ENCODE measurements at regions not wholly inside any gene's neighbourhood (a gene's known extent, or its start where the extent isn't known, plus 50 kb on each side); places are given as distances from the start of the nearest gene placed in this dataset.

- Histone ChIP-seq H3K27ac (no peak overlapping the region), H4K20me1 (ENCODE audit: insufficient read depth) (no peaks in the 10 kb centered on the region), H3K9me2 (ENCODE audit: insufficient read depth) (no peaks in the 10 kb centered on the region), H3K4me3 (no peak overlapping the region), H3K4me2 (no peak overlapping the region), H3K9me3 (ENCODE audit: insufficient read depth, low read depth) (no peaks in the 10 kb centered on the region), H3K36me3 (ENCODE audit: low read depth) (no peaks in the 10 kb centered on the region), H3K27me3 (ENCODE audit: insufficient read depth, low read depth) (no peaks in the 10 kb centered on the region), H2AFZ (no peak overlapping the region), H3K4me1 (replicated peaks; ENCODE audit: insufficient read depth) (no peaks in the 10 kb centered on the region), H3K79me2 (ENCODE audit: low read depth) (no peaks in the 10 kb centered on the region), H3F3A (ENCODE audit: insufficient read depth, low read depth) (no peaks in the 10 kb centered on the region)
- POLR2A ChIA-PET (ENCODE audit: unreplicated experiment), result no interaction called here
- no TSS peak for BruUV-seq (replicated peaks)
- TF ChIP-seq, protein P1, sequence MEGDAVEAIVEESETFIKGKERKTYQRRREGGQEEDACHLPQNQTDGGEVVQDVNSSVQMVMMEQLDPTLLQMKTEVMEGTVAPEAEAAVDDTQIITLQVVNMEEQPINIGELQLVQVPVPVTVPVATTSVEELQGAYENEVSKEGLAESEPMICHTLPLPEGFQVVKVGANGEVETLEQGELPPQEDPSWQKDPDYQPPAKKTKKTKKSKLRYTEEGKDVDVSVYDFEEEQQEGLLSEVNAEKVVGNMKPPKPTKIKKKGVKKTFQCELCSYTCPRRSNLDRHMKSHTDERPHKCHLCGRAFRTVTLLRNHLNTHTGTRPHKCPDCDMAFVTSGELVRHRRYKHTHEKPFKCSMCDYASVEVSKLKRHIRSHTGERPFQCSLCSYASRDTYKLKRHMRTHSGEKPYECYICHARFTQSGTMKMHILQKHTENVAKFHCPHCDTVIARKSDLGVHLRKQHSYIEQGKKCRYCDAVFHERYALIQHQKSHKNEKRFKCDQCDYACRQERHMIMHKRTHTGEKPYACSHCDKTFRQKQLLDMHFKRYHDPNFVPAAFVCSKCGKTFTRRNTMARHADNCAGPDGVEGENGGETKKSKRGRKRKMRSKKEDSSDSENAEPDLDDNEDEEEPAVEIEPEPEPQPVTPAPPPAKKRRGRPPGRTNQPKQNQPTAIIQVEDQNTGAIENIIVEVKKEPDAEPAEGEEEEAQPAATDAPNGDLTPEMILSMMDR (conservative IDR thresholded peaks at IDR 0.05), result no peak
- TF ChIP-seq EZH2 (IDR thresholded peaks at IDR 0.05; ENCODE audit: low read depth), result no peak
- intact Hi-C loops (cut with micrococcal nuclease; ENCODE audit: unreplicated experiment), result no loop called here
- no peak for DNase-seq
- CTCF ChIA-PET, result no interaction called here
Measured at GRCh38 chr1:170791941-170792340, 128.0 kb downstream of the PRRX1 start.

GRCh38 chr1:170800265-170800664, 135.1 kb upstream of the MROH9 start:
- no peak overlapping the region for H3K4me3 ChIP-seq
- BruUV-seq (replicated peaks), result no TSS peak
- H3K27me3 ChIP-seq (ENCODE audit: insufficient read depth, low read depth), result no peaks in the 10 kb centered on the region
- H3K4me1 ChIP-seq (replicated peaks; ENCODE audit: insufficient read depth), result no peaks in the 10 kb centered on the region
- H3K27ac ChIP-seq, result no peak overlapping the region
- ChIA-PET CTCF (no interaction called here), POLR2A (ENCODE audit: unreplicated experiment) (no interaction called here)
- no peaks in the 10 kb centered on the region for H3K9me3 ChIP-seq (ENCODE audit: insufficient read depth, low read depth)
- H3F3A ChIP-seq (ENCODE audit: insufficient read depth, low read depth), result no peaks in the 10 kb centered on the region
- TF ChIP-seq, protein P1 (conservative IDR thresholded peaks at IDR 0.05), result no peak
- TF ChIP-seq EZH2 (IDR thresholded peaks at IDR 0.05; ENCODE audit: low read depth), result no peak
- no peaks in the 10 kb centered on the region for H3K79me2 ChIP-seq (ENCODE audit: low read depth)
- H3K36me3 ChIP-seq (ENCODE audit: low read depth), result no peaks in the 10 kb centered on the region
- intact Hi-C loops (cut with micrococcal nuclease; ENCODE audit: unreplicated experiment), result no loop called here
- no peaks in the 10 kb centered on the region for H4K20me1 ChIP-seq (ENCODE audit: insufficient read depth)
- DNase-seq, result no peak
- H3K9me2 ChIP-seq (ENCODE audit: insufficient read depth), result no peaks in the 10 kb centered on the region; the same call in 1 of the 2 replicates
- no peak overlapping the region for H3K4me2 ChIP-seq
- no peak overlapping the region for H2AFZ ChIP-seq

DNA sequence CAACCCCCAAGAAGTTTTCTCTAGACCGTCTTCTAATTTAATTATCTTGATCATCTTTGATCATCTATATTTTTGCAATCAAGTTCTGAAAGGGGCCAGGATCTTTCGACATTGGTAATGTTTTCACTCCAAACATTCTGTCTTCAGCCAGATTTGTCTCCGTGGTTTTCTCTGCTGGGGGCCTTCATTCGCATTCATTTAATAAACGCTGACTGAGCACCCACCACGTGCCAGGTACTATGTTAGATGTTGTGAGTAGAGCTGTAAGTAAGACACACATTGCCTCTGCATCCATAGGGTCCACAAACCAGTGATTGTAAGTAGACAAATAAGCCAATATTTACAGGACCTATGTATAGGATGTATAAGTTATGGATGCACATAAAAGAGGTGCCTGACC, 134.5 kb upstream of the MROH9 start:
- Histone ChIP-seq H3K79me2 (ENCODE audit: low read depth) (no peaks in the 10 kb centered on the region), H3K4me2 (no peak overlapping the region), H3K27ac (no peak overlapping the region), H2AFZ (no peak overlapping the region), H3K36me3 (ENCODE audit: low read depth) (no peaks in the 10 kb centered on the region), H3K9me3 (ENCODE audit: insufficient read depth, low read depth) (no peaks in the 10 kb centered on the region), H3K4me1 (replicated peaks; ENCODE audit: insufficient read depth) (no peaks in the 10 kb centered on the region), H3F3A (ENCODE audit: insufficient read depth, low read depth) (no peaks in the 10 kb centered on the region), H3K9me2 (ENCODE audit: insufficient read depth) (no peaks in the 10 kb centered on the region; the same call in 1 of the 2 replicates), H3K27me3 (ENCODE audit: insufficient read depth, low read depth) (no peaks in the 10 kb centered on the region), H3K4me3 (no peak overlapping the region), H4K20me1 (ENCODE audit: insufficient read depth) (no peaks in the 10 kb centered on the region)
- ChIA-PET POLR2A (ENCODE audit: unreplicated experiment) (no interaction called here), CTCF (no interaction called here)
- no TSS peak for BruUV-seq (replicated peaks)
- TF ChIP-seq, protein P1 (conservative IDR thresholded peaks at IDR 0.05), result no peak
- TF ChIP-seq EZH2 (IDR thresholded peaks at IDR 0.05; ENCODE audit: low read depth), result no peak
- intact Hi-C loops (cut with micrococcal nuclease; ENCODE audit: unreplicated experiment), result no loop called here
- no peak for DNase-seq
